Inflammatory macrophage treated with lipopolysaccharide for 1 hour (primary cell): ENCODE measurements at regions not wholly inside any gene's neighbourhood (a gene's known extent, or its start where the extent isn't known, plus 50 kb on each side); places are given as distances from the start of the nearest gene placed in this dataset.
A peak's percentile ranks its signal among the peaks of the same experiment; 100 is the strongest.

Source experiments
- DNase-seq, 2 donors: peaks; one replicate each; pipeline ENCODE4 v3.0.0-alpha.2; 2020 to 2022

GRCh38 chr5:84683594-84683993, 298.9 kb upstream of the EDIL3 start:
- DNase-seq, result no peak

GRCh38 chr5:84682531-84682930, 297.9 kb upstream of the EDIL3 start:
- DNase-seq, result no peak

- no peak for DNase-seq
Observed at GRCh38 chr5:84680908-84681307, 296.2 kb upstream of the EDIL3 start.

GRCh38 chr5:84673785-84674184, 289.1 kb upstream of the EDIL3 start:
- DNase-seq, result no peak

GRCh38 chr5:84667576-84667975, 282.9 kb upstream of the EDIL3 start:
- no peak for DNase-seq

- DNase-seq, result no peak
Observed at GRCh38 chr5:84650429-84650828, 265.7 kb upstream of the EDIL3 start.

GRCh38 chr5:84647581-84647980, 262.9 kb upstream of the EDIL3 start:
- no peak for DNase-seq

- DNase-seq, result no peak
Observed at GRCh38 chr5:84642795-84643194, 258.1 kb upstream of the EDIL3 start.

- no peak for DNase-seq
Observed at GRCh38 chr5:84642324-84642723, 257.6 kb upstream of the EDIL3 start.

GRCh38 chr5:84637662-84638375, 253.1 kb upstream of the EDIL3 start:
- DNase-seq, result no peak

GRCh38 chr5:84635235-84636055, 250.8 kb upstream of the EDIL3 start:
- no peak for DNase-seq

- no peak for DNase-seq
Observed at GRCh38 chr5:84634256-84634655, 249.6 kb upstream of the EDIL3 start.

- DNase-seq, result no peak
Observed at GRCh38 chr5:84632418-84632817, 247.7 kb upstream of the EDIL3 start.

GRCh38 chr5:84628918-84629317, 244.2 kb upstream of the EDIL3 start:
- no peak for DNase-seq

GRCh38 chr5:84623019-84623418, 238.3 kb upstream of the EDIL3 start:
- no peak for DNase-seq

- no peak for DNase-seq
Observed at GRCh38 chr5:84622461-84622860, 237.8 kb upstream of the EDIL3 start.

- DNase-seq, result peak; percentile 1 to 5
Observed at GRCh38 chr5:84618262-84618661, 233.6 kb upstream of the EDIL3 start.

GRCh38 chr5:84614906-84615305, 230.2 kb upstream of the EDIL3 start:
- no peak for DNase-seq

GRCh38 chr5:84606784-84607183, 222.1 kb upstream of the EDIL3 start:
- DNase-seq, result no peak

GRCh38 chr5:84605241-84605640, 220.6 kb upstream of the EDIL3 start:
- peak; percentile 28 to 58 for DNase-seq

GRCh38 chr5:84603568-84604185, 219.0 kb upstream of the EDIL3 start:
- no peak for DNase-seq

GRCh38 chr5:84602371-84602771, 217.7 kb upstream of the EDIL3 start:
- DNase-seq, result no peak

- DNase-seq, result no peak
Observed at GRCh38 chr5:84599964-84600363, 215.3 kb upstream of the EDIL3 start.

- DNase-seq, result no peak
Observed at GRCh38 chr5:84597904-84598303, 213.2 kb upstream of the EDIL3 start.
